HCT116 (cell line): ENCODE measurements at regions not wholly inside any gene's neighbourhood (a gene's known extent, or its start where the extent isn't known, plus 50 kb on each side); places are given as distances from the start of the nearest gene placed in this dataset.

Source experiments
- CTCF ChIP-seq, 3 experiments: fragments of 200-600 bp in 1 of 3; sonication (generic) in 1 of 3; IDR thresholded peaks in 2 of 3; conservative IDR thresholded peaks in 1 of 3; 2 replicates each; pipeline ENCODE4 v1.5.1; 2012 to 2017; ENCODE audit warnings: low read depth in 2 of 3, low read length in 2 of 3, antibody characterized with exemption in 1 of 3, borderline replicate concordance in 1 of 3, control low read depth in 1 of 3, mild to moderate bottlenecking in 1 of 3, mixed read lengths in 1 of 3, mixed run types in 1 of 3, moderate library complexity in 1 of 3; ENCODE audit not compliant: insufficient read depth in 1 of 3
- EZH2 ChIP-seq: fragments of 200-600 bp; sonication (generic); IDR thresholded peaks from 2 replicates; pipeline ENCODE4 v1.6.1; 2017; ENCODE audit warnings: antibody characterized with exemption, mixed run types
- JUND ChIP-seq: IDR thresholded peaks from 2 replicates; pipeline ENCODE4 v1.6.1; 2012
- MAX ChIP-seq: IDR thresholded peaks from 2 replicates; pipeline ENCODE4 v1.6.1; 2012
- POLR2A ChIP-seq: IDR thresholded peaks from 2 replicates; pipeline ENCODE4 v1.7.0; 2011; ENCODE audit warnings: borderline replicate concordance; ENCODE audit not compliant: insufficient read depth, insufficient read length; ENCODE audit errors: extremely low read depth
- POLR2AphosphoS5 ChIP-seq: IDR thresholded peaks from 2 replicates; pipeline ENCODE4 v1.6.1; 2011; ENCODE audit warnings: mild to moderate bottlenecking, low read depth, low read length, moderate library complexity
- RAD21 ChIP-seq: IDR thresholded peaks from 2 replicates; pipeline ENCODE4 v1.6.1; 2012; ENCODE audit warnings: low read depth, mild to moderate bottlenecking
- REST ChIP-seq: IDR thresholded peaks from 2 replicates; pipeline ENCODE4 v1.6.1; 2012; ENCODE audit warnings: low read depth
- SIN3A ChIP-seq: IDR thresholded peaks from 2 replicates; pipeline ENCODE4 v1.6.1; 2012; ENCODE audit warnings: low read depth
- SRF ChIP-seq: IDR thresholded peaks from 2 replicates; pipeline ENCODE4 v1.6.1; 2012; ENCODE audit warnings: low read depth
- TCF7L2 ChIP-seq: IDR thresholded peaks from 2 replicates; pipeline ENCODE4 v1.7.0; 2011; ENCODE audit warnings: borderline replicate concordance, inconsistent platforms; ENCODE audit not compliant: insufficient read depth, insufficient read length; ENCODE audit errors: extremely low read depth
- ZFX ChIP-seq: fragments of 450-650 bp; IDR thresholded peaks from 2 replicates; pipeline ENCODE4 v1.6.1; 2017

- no peak for TF ChIP-seq EZH2
- no peak for TF ChIP-seq CTCF (IDR thresholded peaks at IDR 0.05 in 2 of 3, conservative IDR thresholded peaks at IDR 0.05 in 1 of 3; ENCODE audit: borderline replicate concordance in 1 of 3, insufficient read depth in 1 of 3, low read depth in 2 of 3, low read length in 2 of 3)
- TF ChIP-seq TCF7L2: no peak
- no peak for TF ChIP-seq ZFX
- no peak for TF ChIP-seq SRF
- TF ChIP-seq MAX: no peak
- no peak for TF ChIP-seq POLR2A
- TF ChIP-seq JUND: no peak
- TF ChIP-seq POLR2AphosphoS5: no peak
- TF ChIP-seq SIN3A: no peak
- no peak for TF ChIP-seq REST
- no peak for TF ChIP-seq RAD21
Observed at GRCh38 chr9:33697171-33697570, 98.2 kb upstream of the PRSS3 start.
